ENCODE measurements at regions not wholly inside any gene's neighbourhood (a gene's known extent, or its start where the extent isn't known, plus 50 kb on each side); places are given as distances from the start of the nearest gene placed in this dataset.

DNA sequence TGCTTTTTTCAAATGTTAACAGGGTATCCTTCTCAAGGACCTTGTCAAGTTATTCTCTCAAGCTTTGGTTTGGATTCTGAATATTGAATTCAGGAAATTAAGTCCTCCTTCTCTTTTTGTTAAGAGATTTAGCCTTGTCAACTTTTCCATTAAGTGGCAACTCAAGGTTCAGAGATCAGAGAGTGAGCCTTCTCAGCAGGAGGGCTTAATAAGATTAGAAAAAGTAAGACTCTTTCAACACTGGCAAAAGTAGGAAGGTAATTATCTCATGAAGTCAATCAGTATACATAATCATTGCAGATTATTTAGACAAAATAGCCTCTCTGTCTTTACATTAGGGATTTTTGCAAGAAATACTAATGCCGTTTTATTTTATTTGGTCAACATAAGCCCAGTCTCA is 330.7 kb downstream of the KIF2B start:
- TF ChIP-seq, protein P1, sequence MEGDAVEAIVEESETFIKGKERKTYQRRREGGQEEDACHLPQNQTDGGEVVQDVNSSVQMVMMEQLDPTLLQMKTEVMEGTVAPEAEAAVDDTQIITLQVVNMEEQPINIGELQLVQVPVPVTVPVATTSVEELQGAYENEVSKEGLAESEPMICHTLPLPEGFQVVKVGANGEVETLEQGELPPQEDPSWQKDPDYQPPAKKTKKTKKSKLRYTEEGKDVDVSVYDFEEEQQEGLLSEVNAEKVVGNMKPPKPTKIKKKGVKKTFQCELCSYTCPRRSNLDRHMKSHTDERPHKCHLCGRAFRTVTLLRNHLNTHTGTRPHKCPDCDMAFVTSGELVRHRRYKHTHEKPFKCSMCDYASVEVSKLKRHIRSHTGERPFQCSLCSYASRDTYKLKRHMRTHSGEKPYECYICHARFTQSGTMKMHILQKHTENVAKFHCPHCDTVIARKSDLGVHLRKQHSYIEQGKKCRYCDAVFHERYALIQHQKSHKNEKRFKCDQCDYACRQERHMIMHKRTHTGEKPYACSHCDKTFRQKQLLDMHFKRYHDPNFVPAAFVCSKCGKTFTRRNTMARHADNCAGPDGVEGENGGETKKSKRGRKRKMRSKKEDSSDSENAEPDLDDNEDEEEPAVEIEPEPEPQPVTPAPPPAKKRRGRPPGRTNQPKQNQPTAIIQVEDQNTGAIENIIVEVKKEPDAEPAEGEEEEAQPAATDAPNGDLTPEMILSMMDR (IDR thresholded peaks at IDR 0.05; ENCODE audit: low read depth, low read length, missing input control) = no peak
- TF ChIP-seq TAF1 (conservative IDR thresholded peaks at IDR 0.05) (no peak), SP1 (IDR thresholded peaks at IDR 0.05) (no peak), RAD21 (IDR thresholded peaks at IDR 0.05) (no peak), YY1 (IDR thresholded peaks at IDR 0.05) (no peak), HNF4A (conservative IDR thresholded peaks at IDR 0.05) (no peak)
- TF ChIP-seq, protein P2, sequence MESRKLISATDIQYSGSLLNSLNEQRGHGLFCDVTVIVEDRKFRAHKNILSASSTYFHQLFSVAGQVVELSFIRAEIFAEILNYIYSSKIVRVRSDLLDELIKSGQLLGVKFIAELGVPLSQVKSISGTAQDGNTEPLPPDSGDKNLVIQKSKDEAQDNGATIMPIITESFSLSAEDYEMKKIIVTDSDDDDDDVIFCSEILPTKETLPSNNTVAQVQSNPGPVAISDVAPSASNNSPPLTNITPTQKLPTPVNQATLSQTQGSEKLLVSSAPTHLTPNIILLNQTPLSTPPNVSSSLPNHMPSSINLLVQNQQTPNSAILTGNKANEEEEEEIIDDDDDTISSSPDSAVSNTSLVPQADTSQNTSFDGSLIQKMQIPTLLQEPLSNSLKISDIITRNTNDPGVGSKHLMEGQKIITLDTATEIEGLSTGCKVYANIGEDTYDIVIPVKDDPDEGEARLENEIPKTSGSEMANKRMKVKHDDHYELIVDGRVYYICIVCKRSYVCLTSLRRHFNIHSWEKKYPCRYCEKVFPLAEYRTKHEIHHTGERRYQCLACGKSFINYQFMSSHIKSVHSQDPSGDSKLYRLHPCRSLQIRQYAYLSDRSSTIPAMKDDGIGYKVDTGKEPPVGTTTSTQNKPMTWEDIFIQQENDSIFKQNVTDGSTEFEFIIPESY (IDR thresholded peaks at IDR 0.05) = no peak
- TF ChIP-seq, protein P3, sequence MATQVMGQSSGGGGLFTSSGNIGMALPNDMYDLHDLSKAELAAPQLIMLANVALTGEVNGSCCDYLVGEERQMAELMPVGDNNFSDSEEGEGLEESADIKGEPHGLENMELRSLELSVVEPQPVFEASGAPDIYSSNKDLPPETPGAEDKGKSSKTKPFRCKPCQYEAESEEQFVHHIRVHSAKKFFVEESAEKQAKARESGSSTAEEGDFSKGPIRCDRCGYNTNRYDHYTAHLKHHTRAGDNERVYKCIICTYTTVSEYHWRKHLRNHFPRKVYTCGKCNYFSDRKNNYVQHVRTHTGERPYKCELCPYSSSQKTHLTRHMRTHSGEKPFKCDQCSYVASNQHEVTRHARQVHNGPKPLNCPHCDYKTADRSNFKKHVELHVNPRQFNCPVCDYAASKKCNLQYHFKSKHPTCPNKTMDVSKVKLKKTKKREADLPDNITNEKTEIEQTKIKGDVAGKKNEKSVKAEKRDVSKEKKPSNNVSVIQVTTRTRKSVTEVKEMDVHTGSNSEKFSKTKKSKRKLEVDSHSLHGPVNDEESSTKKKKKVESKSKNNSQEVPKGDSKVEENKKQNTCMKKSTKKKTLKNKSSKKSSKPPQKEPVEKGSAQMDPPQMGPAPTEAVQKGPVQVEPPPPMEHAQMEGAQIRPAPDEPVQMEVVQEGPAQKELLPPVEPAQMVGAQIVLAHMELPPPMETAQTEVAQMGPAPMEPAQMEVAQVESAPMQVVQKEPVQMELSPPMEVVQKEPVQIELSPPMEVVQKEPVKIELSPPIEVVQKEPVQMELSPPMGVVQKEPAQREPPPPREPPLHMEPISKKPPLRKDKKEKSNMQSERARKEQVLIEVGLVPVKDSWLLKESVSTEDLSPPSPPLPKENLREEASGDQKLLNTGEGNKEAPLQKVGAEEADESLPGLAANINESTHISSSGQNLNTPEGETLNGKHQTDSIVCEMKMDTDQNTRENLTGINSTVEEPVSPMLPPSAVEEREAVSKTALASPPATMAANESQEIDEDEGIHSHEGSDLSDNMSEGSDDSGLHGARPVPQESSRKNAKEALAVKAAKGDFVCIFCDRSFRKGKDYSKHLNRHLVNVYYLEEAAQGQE (IDR thresholded peaks at IDR 0.05) = no peak
- TF ChIP-seq, protein P4, sequence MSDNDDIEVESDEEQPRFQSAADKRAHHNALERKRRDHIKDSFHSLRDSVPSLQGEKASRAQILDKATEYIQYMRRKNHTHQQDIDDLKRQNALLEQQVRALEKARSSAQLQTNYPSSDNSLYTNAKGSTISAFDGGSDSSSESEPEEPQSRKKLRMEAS (IDR thresholded peaks at IDR 0.05) = no peak

All from liver (tissue), 3 donors.